ENCODE measurements at regions not wholly inside any gene's neighbourhood (a gene's known extent, or its start where the extent isn't known, plus 50 kb on each side); places are given as distances from the start of the nearest gene placed in this dataset.
"Not testable (repeated sequence)": the region's sequence is repeated elsewhere in the genome, so short reads cannot be mapped to it uniquely, and the experiment has no call there.

DNA sequence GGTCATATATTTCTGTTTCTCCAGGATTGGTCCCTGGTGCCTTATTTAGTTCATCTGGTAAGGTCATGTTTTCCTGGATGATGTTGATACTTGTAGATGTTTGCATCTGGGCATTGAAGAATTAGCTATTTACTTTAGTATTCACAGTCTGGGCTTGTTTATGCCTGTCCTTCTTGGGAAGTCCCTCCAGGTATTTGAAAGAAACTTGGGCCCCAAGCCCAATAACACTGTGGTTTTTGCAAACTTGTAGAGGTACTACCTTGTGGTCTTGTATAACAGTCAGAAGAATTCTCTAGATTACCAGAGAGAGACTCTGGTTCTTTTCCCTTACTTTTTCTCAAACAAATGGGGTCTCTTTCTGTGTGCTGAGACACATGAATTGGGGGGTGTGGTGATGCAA is 251.4 kb upstream of the B3GALT2 start:
- DNase-seq (ENCODE audit: low read depth): no peak
- TF ChIP-seq, protein P1, sequence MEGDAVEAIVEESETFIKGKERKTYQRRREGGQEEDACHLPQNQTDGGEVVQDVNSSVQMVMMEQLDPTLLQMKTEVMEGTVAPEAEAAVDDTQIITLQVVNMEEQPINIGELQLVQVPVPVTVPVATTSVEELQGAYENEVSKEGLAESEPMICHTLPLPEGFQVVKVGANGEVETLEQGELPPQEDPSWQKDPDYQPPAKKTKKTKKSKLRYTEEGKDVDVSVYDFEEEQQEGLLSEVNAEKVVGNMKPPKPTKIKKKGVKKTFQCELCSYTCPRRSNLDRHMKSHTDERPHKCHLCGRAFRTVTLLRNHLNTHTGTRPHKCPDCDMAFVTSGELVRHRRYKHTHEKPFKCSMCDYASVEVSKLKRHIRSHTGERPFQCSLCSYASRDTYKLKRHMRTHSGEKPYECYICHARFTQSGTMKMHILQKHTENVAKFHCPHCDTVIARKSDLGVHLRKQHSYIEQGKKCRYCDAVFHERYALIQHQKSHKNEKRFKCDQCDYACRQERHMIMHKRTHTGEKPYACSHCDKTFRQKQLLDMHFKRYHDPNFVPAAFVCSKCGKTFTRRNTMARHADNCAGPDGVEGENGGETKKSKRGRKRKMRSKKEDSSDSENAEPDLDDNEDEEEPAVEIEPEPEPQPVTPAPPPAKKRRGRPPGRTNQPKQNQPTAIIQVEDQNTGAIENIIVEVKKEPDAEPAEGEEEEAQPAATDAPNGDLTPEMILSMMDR (IDR thresholded peaks at IDR 0.05; ENCODE audit: low read length, missing control alignments): no peak
- H3K4me3 ChIP-seq (replicated peaks; ENCODE audit: low read depth, low read length): no peak overlapping the region

DNA sequence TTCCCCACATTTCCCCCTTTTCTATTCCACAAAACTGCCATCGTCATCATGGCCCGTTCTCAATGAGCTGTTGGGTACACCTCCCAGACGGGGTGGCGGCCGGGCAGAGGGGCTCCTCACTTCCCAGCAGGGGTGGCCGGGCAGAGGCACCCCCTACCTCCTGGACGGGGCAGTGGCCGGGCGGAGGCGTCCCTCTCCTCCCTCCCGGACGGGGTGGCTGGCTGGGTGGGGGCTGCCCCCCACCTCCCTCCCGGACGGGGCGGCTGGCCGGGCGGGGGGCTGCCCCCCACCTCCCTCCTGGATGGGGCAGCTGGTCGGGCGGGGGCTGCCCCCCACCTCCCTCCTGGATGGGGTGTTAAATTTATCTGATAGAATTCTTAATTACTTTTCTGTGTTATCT is 250.9 kb upstream of the B3GALT2 start:
- not testable (repeated sequence) for DNase-seq (ENCODE audit: low read depth); H3K4me3 ChIP-seq (replicated peaks; ENCODE audit: low read depth, low read length)

DNA sequence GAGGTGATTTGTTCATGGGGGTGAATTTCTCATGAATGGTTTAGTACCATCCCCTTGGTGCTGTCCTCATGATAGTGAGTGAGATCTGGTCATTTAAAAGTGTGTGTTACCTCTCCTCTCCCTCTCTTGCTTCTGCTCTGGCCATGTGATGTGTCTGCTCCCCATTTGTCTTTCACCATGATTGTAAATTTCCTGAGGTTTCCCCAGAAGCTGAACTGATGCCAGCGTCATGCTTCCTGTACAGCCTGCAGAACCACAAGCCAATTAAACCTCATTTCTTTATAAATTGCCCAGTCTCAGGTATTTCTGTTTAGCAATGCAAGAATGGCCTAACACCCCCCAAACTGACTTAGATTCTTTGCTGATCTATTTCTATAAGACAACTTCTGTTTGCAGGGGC is 249.4 kb upstream of the B3GALT2 start:
- DNase-seq (ENCODE audit: low read depth): no peak
- TF ChIP-seq, protein P1 (IDR thresholded peaks at IDR 0.05; ENCODE audit: low read length, missing control alignments): no peak
- H3K4me3 ChIP-seq (replicated peaks; ENCODE audit: low read depth, low read length): no peak overlapping the region

DNA sequence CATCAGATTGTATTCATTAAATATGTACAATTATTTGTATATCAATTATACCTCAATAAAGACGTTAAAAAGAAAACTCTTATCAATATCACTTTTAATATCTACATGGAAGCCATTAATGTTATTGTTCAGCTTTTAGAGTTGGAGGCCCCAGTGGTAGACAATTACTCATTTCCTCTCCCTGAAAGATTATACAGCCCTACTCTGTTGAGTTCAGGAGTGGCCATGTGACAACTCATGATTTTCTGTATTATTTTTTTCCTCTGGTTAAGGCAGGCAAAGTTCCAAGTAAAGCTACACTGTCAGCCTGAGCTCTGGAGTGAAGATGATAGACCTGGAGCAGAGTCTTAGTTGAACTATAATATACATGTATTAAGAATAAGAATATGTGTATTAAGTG is 247.9 kb upstream of the B3GALT2 start:
- H3K4me3 ChIP-seq (replicated peaks; ENCODE audit: low read depth, low read length): no peak overlapping the region
- peak; percentile 80 for DNase-seq (ENCODE audit: low read depth)
- TF ChIP-seq, protein P1 (IDR thresholded peaks at IDR 0.05; ENCODE audit: low read length, missing control alignments): no peak

DNA sequence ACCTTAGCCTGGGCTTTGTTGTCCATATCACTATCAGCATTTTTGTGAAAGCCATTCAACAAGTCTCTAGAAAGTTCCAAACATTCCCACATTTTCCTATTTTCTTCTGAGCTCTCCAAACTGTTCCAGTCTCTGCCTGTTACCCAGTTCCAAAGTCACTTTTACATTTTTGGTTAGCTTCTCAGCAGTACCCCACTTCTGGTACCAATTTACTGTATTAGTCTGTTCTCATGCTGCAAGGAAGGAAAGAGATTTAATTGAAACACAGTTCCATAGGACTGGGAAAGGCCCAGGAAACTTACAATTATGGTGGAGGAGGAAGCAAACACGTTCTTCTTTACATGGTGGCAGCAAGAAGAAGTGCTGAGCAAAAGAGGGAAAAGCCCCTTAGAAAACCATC is 247.2 kb upstream of the B3GALT2 start:
- DNase-seq (ENCODE audit: low read depth): no peak
- TF ChIP-seq, protein P1 (IDR thresholded peaks at IDR 0.05; ENCODE audit: low read length, missing control alignments): no peak
- H3K4me3 ChIP-seq (replicated peaks; ENCODE audit: low read depth, low read length): no peak overlapping the region

DNA sequence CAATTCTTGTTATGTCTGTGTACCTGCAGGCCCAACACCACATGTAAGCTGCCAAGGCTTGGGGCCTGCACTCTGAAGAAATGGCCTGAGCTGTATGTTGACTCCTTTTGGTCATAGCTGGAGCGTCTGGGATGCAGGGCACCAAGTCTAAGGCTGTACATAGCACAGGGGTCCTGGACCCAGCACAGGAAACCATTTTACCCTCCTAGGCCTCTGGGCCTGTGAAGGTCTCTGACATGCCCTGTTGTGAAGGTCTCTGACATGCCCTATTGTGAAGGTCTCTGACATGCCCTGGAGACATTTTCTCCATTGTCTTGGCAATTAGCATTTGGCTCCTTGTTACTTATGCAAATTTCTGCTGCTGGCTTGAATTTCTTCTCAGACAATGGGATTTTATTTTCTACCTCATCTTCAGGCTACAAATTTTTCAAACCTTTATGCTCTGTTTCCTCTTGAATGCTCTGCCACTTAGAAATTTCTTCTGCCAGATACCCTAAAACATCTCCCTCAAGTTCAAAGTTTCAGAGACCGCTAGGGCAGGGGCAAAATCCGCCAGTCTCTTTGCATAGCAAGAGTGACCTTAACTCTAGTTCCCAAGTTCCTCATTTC is 246.7 kb upstream of the B3GALT2 start:
- TF ChIP-seq, protein P1 (IDR thresholded peaks at IDR 0.05; ENCODE audit: low read length, missing control alignments): no peak
- no peak overlapping the region for H3K4me3 ChIP-seq (replicated peaks; ENCODE audit: low read depth, low read length)
- no peak for DNase-seq (ENCODE audit: low read depth)

DNA sequence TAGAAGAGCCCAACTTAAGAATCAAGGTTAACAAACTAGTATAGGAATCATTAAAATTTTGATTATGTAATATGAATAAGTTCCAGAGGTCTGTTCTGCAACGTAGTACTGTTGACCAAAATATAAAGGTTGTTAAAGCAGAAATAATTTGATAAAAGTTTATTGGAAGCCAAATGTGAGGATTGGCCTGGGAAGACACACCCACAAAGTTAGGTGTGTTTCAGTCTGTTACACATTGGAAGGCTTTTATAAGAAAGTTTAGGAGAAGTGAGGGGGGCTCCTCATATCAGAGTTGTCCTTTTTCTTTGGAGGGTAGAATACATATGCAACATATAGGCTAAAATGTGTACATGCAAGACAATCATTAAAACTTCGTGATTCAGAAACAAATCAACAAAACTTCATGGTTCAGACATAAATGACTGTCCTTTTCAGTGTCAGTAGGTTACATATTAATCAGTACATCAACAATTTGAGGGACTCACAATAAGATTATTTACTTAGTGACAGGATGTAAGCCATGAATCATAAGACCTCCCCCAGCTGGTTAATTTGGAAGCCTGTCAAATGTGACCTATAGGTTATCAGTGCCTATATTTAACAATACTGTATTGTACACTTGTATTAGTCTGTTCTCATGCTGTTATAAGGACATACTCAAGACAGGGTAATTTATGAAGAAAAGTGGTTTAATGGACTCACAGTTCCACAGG is 245.0 kb upstream of the B3GALT2 start:
- no peak overlapping the region for H3K4me3 ChIP-seq (replicated peaks; ENCODE audit: low read depth, low read length)
- TF ChIP-seq, protein P1 (IDR thresholded peaks at IDR 0.05; ENCODE audit: low read length, missing control alignments): no peak
- peak; percentile 23 for DNase-seq (ENCODE audit: low read depth)
